Endodermal cell (in vitro differentiated cells): ENCODE measurements at regions not wholly inside any gene's neighbourhood (a gene's known extent, or its start where the extent isn't known, plus 50 kb on each side); places are given as distances from the start of the nearest gene placed in this dataset.
"Not testable (repeated sequence)": the region's sequence is repeated elsewhere in the genome, so short reads cannot be mapped to it uniquely, and the experiment has no call there.

Experiments
- DNase-seq: peaks from one replicate; pipeline ENCODE4 v3.0.0-alpha.2; 2017
- H3K27ac ChIP-seq: 2 replicates; pipeline ENCODE4 v1.5.1; 2013; ENCODE audit warnings: mild to moderate bottlenecking, low read depth, low read length, moderate library complexity
- H3K27me3 ChIP-seq: 2 replicates; pipeline ENCODE4 v1.6.1; 2013; ENCODE audit warnings: mild to moderate bottlenecking, low read length, moderate library complexity; ENCODE audit not compliant: insufficient read depth, control insufficient read depth, poor library complexity, severe bottlenecking
- H3K36me3 ChIP-seq: 2 replicates; pipeline ENCODE4 v1.7.0; 2013; ENCODE audit warnings: mild to moderate bottlenecking, low read length, moderate library complexity; ENCODE audit not compliant: control insufficient read depth, insufficient read depth
- H3K4me1 ChIP-seq: one replicate; pipeline ENCODE4 v1.7.0; 2013; ENCODE audit warnings: low read length; ENCODE audit not compliant: control insufficient read depth, insufficient read depth
- H3K4me3 ChIP-seq: 2 replicates; pipeline ENCODE4 v1.5.1; 2013; ENCODE audit warnings: mild to moderate bottlenecking, low read length, moderate library complexity
- H3K9ac ChIP-seq: 2 replicates; pipeline ENCODE4 v1.6.1; 2013; ENCODE audit warnings: mild to moderate bottlenecking, low read length, moderate library complexity; ENCODE audit not compliant: poor library complexity, severe bottlenecking; ENCODE audit errors: extremely low read depth
- H3K9me3 ChIP-seq: 2 replicates; pipeline ENCODE4 v1.6.1; 2013; ENCODE audit warnings: mild to moderate bottlenecking, low read length, moderate library complexity; ENCODE audit not compliant: control insufficient read depth
- H3K27ac Mint-ChIP-seq: 2 replicates; pipeline ENCODE4 v1.8.0; 2020; ENCODE audit warnings: mixed read lengths
- H3K27me3 Mint-ChIP-seq: 2 replicates; pipeline ENCODE4 v1.8.0; 2021; ENCODE audit warnings: mild to moderate bottlenecking, mixed read lengths; ENCODE audit not compliant: insufficient read depth
- H3K36me3 Mint-ChIP-seq: 2 replicates; pipeline ENCODE4 v1.8.0; 2020; ENCODE audit warnings: low read depth, mixed read lengths
- H3K4me1 Mint-ChIP-seq: 2 replicates; pipeline ENCODE4 v1.8.0; 2020; ENCODE audit warnings: mixed read lengths
- H3K4me3 Mint-ChIP-seq: 2 replicates; pipeline ENCODE4 v1.8.0; 2020; ENCODE audit warnings: mild to moderate bottlenecking, moderate library complexity, mixed read lengths
- H3K9me3 Mint-ChIP-seq: 2 replicates; pipeline ENCODE4 v1.8.0; 2020; ENCODE audit warnings: mild to moderate bottlenecking, mixed read lengths
- CTCF ChIP-seq: fragments of 200-600 bp; sonication (generic); conservative IDR thresholded peaks from 2 replicates; pipeline ENCODE4 v1.5.0; 2021; ENCODE audit warnings: antibody characterized with exemption, mild to moderate bottlenecking
- WGBS, 2 experiments: methylation state at CpG; one replicate each; pipeline versions ENCODE4 v1.1.5 to v1.1.7; 2013; ENCODE audit warnings: missing lambda C conversion rate in 2 of 2, mixed read lengths in 1 of 2; ENCODE audit not compliant: insufficient coverage in 1 of 2, insufficient read length in 1 of 2; 5-methylcytosine and 5-hydroxymethylcytosine counted together

- H3K4me1 ChIP-seq: no peaks in the 10 kb centered on the region
- H3K9ac ChIP-seq: no peak overlapping the region
- H3K4me3 ChIP-seq: no peak overlapping the region
- Mint-ChIP-seq H3K36me3 (no peaks in the 10 kb centered on the region), H3K27ac (no peak overlapping the region), H3K9me3 (no peaks in the 10 kb centered on the region), H3K27me3 (peaks cover 3% of the 10 kb centered on the region), H3K4me3 (no peak overlapping the region), H3K4me1 (peaks cover 3% of the 10 kb centered on the region)
- H3K9me3 ChIP-seq: no peaks in the 10 kb centered on the region
- DNase-seq: no peak
- no peaks in the 10 kb centered on the region for H3K36me3 ChIP-seq
- H3K27me3 ChIP-seq: no peaks in the 10 kb centered on the region
- no peak overlapping the region for H3K27ac ChIP-seq
- TF ChIP-seq CTCF: no peak
- WGBS, 2 experiments: 66 to 90% methylated on average over 6 to 9 of the region's 9 CpGs
Observed at GRCh38 chr19:32082028-32082427, 263.4 kb upstream of the ZNF507 start.

GRCh38 chr19:32084756-32085363 lies 260.6 kb upstream of the ZNF507 start:
- H3K27me3 ChIP-seq, H3K27ac Mint-ChIP-seq, H3K9me3 ChIP-seq, H3K9me3 Mint-ChIP-seq, H3K27ac ChIP-seq, H3K36me3 Mint-ChIP-seq, H3K27me3 Mint-ChIP-seq, H3K36me3 ChIP-seq, DNase-seq, H3K4me1 ChIP-seq, H3K4me3 Mint-ChIP-seq, H3K4me1 Mint-ChIP-seq, H3K4me3 ChIP-seq, H3K9ac ChIP-seq: not testable (repeated sequence)
- WGBS, 2 experiments: 88% methylated on average over 1 of the region's 1 CpG; no CpG with 5 or more reads in 1 of the 2 experiments

- Histone ChIP-seq H3K9me3 (no peaks in the 10 kb centered on the region), H3K27me3 (no peaks in the 10 kb centered on the region), H3K4me1 (no peaks in the 10 kb centered on the region), H3K36me3 (no peaks in the 10 kb centered on the region), H3K27ac (peak overlapping the region; percentile 70), H3K9ac (no peak overlapping the region), H3K4me3 (no peak overlapping the region)
- Mint-ChIP-seq H3K9me3 (no peaks in the 10 kb centered on the region), H3K4me3 (no peak overlapping the region), H3K27ac (no peak overlapping the region), H3K36me3 (no peaks in the 10 kb centered on the region), H3K27me3 (peaks cover 2% of the 10 kb centered on the region), H3K4me1 (peaks cover 3% of the 10 kb centered on the region)
- 84 to 87% methylated on average over 12 of the region's 12 CpGs for WGBS, 2 experiments
- no peak for TF ChIP-seq CTCF
- DNase-seq: no peak
Observed at GRCh38 chr19:32091241-32091640, 254.2 kb upstream of the ZNF507 start.

- no peaks in the 10 kb centered on the region for H3K4me1 ChIP-seq
- no peak for DNase-seq
- WGBS, 2 experiments: 88 to 100% methylated on average over 1 to 4 of the region's 4 CpGs
- no peak overlapping the region for H3K27ac ChIP-seq
- Mint-ChIP-seq H3K4me3 (no peak overlapping the region), H3K27me3 (peaks cover 2% of the 10 kb centered on the region), H3K9me3 (peaks cover 32% of the 10 kb centered on the region), H3K4me1 (peaks cover 13% of the 10 kb centered on the region), H3K27ac (no peak overlapping the region), H3K36me3 (peaks cover 1% of the 10 kb centered on the region)
- no peak for TF ChIP-seq CTCF
- no peak overlapping the region for H3K9ac ChIP-seq
- H3K4me3 ChIP-seq: no peak overlapping the region
- peaks cover 24% of the 10 kb centered on the region for H3K9me3 ChIP-seq
- no peaks in the 10 kb centered on the region for H3K36me3 ChIP-seq
- H3K27me3 ChIP-seq: no peaks in the 10 kb centered on the region
Observed at GRCh38 chr19:32097011-32097410, 248.4 kb upstream of the ZNF507 start.
